GM12864 (cell line): ENCODE measurements at regions not wholly inside any gene's neighbourhood (a gene's known extent, or its start where the extent isn't known, plus 50 kb on each side); places are given as distances from the start of the nearest gene placed in this dataset.

ENCODE experiments used
- DNase-seq: peaks from one replicate; pipeline ENCODE4 v3.0.0-alpha.2; 2011; ENCODE audit warnings: low read depth
- H3K4me3 ChIP-seq: 2 replicates; pipeline ENCODE4 v1.5.1; 2011; ENCODE audit warnings: mild to moderate bottlenecking, low read depth, low read length, control low read depth
- CTCF ChIP-seq: IDR thresholded peaks from 2 replicates; pipeline ENCODE4 v1.5.1; 2011; ENCODE audit warnings: low read depth, mild to moderate bottlenecking, moderate library complexity, low read length, control low read depth, inconsistent platforms; ENCODE audit errors: missing control alignments

DNA sequence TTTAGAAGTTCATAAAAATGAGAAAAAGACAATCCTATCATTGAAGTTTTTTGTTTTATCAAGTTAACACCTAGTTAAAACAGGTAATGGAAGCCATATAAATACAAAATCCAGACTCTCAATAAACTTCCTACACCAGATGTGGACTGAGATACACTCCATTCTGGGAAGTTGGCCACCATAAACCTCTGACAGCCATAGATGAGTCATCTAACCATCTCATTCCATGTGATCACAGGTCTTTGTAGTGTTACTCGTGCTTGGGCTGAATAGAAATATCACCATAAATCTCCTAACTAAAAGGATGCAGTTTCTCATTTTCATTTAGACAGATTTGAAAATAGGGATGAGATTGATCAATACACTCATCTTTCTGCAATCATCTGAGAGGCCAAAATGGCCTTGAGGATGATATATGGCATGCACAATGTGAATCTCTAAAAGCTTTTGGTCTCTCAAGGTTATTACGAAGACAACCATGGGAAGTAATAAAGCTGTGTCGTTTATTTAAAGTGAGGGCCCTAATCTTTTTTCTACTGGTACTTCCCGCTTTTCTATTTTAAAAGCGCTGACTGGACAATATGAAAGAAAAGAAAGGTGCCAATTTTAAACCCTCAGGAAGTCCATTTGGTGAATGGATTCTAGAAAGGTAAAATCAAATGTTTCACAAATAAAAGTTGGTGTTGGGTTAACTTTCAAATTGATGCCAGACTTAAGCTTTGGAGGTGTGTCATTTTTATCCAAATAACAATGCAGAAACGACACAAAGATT is 155.5 kb downstream of the POLR2M start:
- H3K4me3 ChIP-seq: no peak overlapping the region
- DNase-seq: no peak
- no peak for TF ChIP-seq CTCF

DNA sequence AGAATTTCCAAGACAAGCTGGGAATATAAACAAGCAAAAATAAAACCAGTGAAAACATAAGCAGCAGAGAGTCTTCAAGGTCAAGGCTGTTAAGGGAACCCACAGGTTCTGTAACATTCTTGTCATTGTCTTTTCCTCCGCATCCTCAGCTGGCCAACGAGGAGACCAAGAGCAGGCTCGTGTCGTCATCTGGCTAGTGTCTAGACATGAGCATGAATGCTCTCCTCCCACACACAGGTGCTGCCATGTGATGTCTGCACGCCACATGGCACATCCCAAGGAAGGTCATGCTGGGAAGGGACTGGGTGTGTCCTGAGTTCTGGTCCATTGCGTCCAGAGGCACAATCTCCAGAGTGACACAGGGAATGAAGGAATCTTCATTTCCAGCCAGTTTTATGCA is 156.2 kb downstream of the POLR2M start:
- no peak for DNase-seq
- TF ChIP-seq CTCF: no peak
- no peak overlapping the region for H3K4me3 ChIP-seq

DNA sequence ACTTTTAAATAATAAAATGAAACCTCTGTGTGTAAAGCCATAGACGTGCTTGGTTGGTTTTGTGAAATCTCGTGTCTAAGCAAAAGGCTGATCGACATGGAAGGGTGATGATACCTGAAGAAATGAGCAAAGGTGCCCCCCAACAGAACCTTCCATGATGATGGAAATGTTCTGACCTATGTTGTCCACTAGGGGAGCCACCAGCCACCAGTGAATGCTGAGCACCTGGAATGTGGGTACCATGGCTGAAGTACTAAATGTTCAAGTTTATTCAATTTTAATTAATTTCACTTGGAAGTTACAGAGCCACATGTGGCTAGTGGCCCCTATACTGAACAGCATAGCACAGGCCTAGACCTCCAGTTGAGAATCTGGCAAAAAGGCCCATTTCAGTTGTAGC is 158.8 kb downstream of the POLR2M start:
- no peak overlapping the region for H3K4me3 ChIP-seq
- peak; percentile 66 for TF ChIP-seq CTCF
- DNase-seq: no peak

- no peak overlapping the region for H3K4me3 ChIP-seq
- TF ChIP-seq CTCF: peak; percentile 80
- peak; percentile 2 for DNase-seq
These were observed 159.7 kb downstream of the POLR2M start for GRCh38 chr15:57866149-57866736.

DNA sequence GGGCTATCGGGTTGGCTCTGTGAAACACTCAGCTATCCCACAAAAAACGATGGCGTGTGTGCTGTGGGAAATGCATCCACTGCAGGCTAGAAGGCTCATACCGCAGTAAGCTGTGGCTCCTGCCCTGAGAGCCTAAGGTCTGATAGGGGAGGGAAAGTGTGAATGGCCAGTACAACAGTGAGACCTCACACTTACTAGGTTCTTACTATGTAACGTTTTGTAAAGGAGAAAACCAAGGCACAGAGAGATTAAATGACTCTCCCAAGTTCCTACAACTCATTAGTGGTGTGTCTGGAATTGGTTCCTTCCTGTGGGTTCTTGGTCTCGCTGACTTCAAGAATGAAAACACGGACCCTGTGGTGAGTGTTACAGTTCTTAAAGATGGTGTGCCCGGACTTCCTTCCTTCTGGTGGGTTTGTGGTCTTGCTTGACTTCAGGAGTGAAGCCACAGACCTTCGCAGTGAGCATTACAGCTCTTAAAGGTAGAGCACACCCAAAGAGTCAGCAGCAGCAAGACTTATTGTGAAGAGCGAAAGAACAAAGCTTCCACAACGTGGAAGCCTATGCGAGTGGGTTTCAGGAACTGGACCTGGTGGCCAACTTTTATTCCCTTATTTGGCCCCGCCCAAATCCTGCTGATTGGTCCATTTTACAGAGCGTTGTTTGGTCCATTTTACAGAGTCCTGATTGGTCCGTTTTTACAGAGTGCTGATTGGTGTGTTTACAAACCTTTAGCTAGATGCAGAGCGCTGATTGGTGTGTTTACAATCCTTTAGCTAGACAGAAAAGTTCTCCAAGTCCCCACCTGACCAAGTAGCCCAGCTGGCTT is 161.7 kb downstream of the POLR2M start:
- no peak for DNase-seq
- no peak for TF ChIP-seq CTCF
- H3K4me3 ChIP-seq: no peak overlapping the region

GRCh38 chr15:57870667-57871066 is 164.2 kb downstream of the POLR2M start:
- no peak overlapping the region for H3K4me3 ChIP-seq
- no peak for DNase-seq
- TF ChIP-seq CTCF: no peak
